ENCODE measurements at regions not wholly inside any gene's neighbourhood (a gene's known extent, or its start where the extent isn't known, plus 50 kb on each side); places are given as distances from the start of the nearest gene placed in this dataset.

DNA sequence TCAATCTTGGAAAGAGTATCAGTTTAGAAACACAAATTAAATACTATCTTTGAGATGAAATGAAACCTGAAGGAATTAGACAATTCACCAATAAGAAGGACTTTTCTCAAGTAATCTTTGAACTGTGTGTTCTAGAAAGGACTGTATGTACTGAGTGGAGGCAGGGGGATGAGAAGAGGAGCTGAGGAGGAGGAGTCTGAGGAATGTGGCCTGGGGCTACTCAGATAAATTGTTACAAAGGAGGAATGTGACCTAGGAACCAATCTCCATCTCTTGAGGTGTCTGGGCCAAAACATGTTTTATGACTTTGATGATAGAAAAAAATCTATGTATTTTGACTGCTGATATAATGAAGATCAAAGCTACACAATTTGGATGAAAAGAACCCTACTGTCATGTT is 124.3 kb upstream of the ANKRD55 start:
- DNase-seq (ENCODE audit: low spot score) (no peak), ATAC-seq (ENCODE audit: insufficient number of reproducible peaks, low FRiP score, low read depth) (no peak)
- H3K27me3 ChIP-seq (replicated peaks; ENCODE audit: insufficient read depth): no peaks in the 10 kb centered on the region
- H3K9me3 ChIP-seq: no peaks in the 10 kb centered on the region
- H3K36me3 ChIP-seq: no peaks in the 10 kb centered on the region
- TF ChIP-seq, protein P1, sequence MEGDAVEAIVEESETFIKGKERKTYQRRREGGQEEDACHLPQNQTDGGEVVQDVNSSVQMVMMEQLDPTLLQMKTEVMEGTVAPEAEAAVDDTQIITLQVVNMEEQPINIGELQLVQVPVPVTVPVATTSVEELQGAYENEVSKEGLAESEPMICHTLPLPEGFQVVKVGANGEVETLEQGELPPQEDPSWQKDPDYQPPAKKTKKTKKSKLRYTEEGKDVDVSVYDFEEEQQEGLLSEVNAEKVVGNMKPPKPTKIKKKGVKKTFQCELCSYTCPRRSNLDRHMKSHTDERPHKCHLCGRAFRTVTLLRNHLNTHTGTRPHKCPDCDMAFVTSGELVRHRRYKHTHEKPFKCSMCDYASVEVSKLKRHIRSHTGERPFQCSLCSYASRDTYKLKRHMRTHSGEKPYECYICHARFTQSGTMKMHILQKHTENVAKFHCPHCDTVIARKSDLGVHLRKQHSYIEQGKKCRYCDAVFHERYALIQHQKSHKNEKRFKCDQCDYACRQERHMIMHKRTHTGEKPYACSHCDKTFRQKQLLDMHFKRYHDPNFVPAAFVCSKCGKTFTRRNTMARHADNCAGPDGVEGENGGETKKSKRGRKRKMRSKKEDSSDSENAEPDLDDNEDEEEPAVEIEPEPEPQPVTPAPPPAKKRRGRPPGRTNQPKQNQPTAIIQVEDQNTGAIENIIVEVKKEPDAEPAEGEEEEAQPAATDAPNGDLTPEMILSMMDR (IDR thresholded peaks at IDR 0.05): no peak
- H3K4me1 ChIP-seq (ENCODE audit: control insufficient read depth in 1 of 2, low read depth in 2 of 2): peaks cover 4 to 44% of the 10 kb centered on the region in 2 donors
- no peak overlapping the region for H3K27ac ChIP-seq
- no peak overlapping the region for H3K4me3 ChIP-seq

DNA sequence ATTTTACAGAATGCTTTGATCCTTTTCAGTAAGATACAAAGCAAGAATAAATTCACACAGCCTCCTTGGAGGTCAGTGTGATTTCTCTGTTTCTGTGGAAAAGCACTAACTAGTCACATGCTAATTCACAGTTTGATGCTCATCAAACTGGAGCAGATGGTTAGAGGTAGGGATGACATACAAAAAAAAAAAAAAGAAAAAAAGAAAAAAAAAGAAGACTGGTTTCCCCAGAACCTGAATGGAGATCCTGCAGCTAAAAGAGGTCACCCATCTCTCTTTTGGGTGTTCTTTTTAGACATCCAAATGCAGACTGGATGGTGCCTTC is 123.7 kb upstream of the ANKRD55 start:
- TF ChIP-seq, protein P1 (IDR thresholded peaks at IDR 0.05): no peak
- no peak for ATAC-seq (ENCODE audit: insufficient number of reproducible peaks, low FRiP score, low read depth)
- H3K4me1 ChIP-seq (ENCODE audit: control insufficient read depth in 1 of 2, low read depth in 2 of 2): peaks cover 4 to 44% of the 10 kb centered on the region in 2 donors
- H3K27ac ChIP-seq: no peak overlapping the region
- no peak overlapping the region for H3K4me3 ChIP-seq
- H3K27me3 ChIP-seq (replicated peaks; ENCODE audit: insufficient read depth): no peaks in the 10 kb centered on the region
- H3K9me3 ChIP-seq: no peaks in the 10 kb centered on the region
- no peaks in the 10 kb centered on the region for H3K36me3 ChIP-seq
- no peak for DNase-seq (ENCODE audit: low spot score)

DNA sequence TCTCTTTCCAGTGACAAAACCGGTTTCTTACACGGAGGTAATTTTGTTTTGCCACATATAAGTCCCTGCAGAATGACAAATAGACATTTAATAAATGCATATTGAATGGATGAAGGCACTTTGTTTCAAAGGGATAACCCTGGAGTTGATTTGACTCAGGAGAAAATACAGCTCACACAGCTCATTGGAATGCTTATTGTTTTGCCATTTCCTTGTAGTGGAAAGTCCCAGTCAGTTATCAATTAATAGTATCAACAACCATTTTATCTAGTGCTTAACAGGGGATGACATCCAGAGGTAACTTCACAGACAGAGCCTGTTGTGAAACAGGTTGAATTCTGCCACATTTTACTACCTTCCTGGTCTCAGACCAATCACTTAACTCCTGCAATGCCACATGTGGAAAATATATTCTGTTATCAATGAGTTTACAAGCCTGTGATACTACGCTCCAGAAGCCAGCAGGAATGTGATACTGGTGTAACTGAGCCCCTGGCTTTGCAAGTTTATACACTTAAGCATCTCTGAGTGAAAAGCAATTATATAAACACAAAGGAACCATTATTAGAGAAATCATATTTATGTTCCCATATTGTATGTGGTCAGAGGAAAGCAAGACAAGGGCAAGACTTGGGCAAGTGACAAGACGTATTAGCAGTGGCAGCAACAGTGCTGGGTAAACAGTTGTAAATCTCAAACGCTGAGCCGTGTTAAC is 123.1 kb upstream of the ANKRD55 start:
- no peak for ATAC-seq (ENCODE audit: insufficient number of reproducible peaks, low FRiP score, low read depth)
- Histone ChIP-seq H3K4me1 (ENCODE audit: control insufficient read depth in 1 of 2, low read depth in 2 of 2) (peaks cover 4 to 44% of the 10 kb centered on the region in 2 donors), H3K27ac (no peak overlapping the region), H3K27me3 (replicated peaks; ENCODE audit: insufficient read depth) (no peaks in the 10 kb centered on the region), H3K9me3 (no peaks in the 10 kb centered on the region), H3K36me3 (no peaks in the 10 kb centered on the region), H3K4me3 (no peak overlapping the region)
- TF ChIP-seq, protein P1 (IDR thresholded peaks at IDR 0.05): no peak
- DNase-seq (ENCODE audit: low spot score): no peak

GRCh38 chr5:56354836-56355235 is 121.7 kb upstream of the ANKRD55 start:
- Histone ChIP-seq H3K4me3 (no peak overlapping the region), H3K4me1 (ENCODE audit: control insufficient read depth in 1 of 2, low read depth in 2 of 2) (peaks cover 11 to 52% of the 10 kb centered on the region in 2 donors), H3K27me3 (replicated peaks; ENCODE audit: insufficient read depth) (no peaks in the 10 kb centered on the region), H3K27ac (no peak overlapping the region), H3K9me3 (no peaks in the 10 kb centered on the region), H3K36me3 (no peaks in the 10 kb centered on the region)
- TF ChIP-seq, protein P1 (IDR thresholded peaks at IDR 0.05): no peak
- DNase-seq (ENCODE audit: low spot score) (no peak), ATAC-seq (ENCODE audit: insufficient number of reproducible peaks, low FRiP score, low read depth) (no peak)

GRCh38 chr5:56352808-56353590 is 119.9 kb upstream of the ANKRD55 start:
- ATAC-seq (ENCODE audit: insufficient number of reproducible peaks, low FRiP score, low read depth): no peak
- TF ChIP-seq, protein P1 (IDR thresholded peaks at IDR 0.05): no peak

More at GRCh38 chr5:56352808-56353590, 119.9 kb upstream of the ANKRD55 start:
- H3K9me3 ChIP-seq: no peaks in the 10 kb centered on the region
- H3K4me3 ChIP-seq: no peak overlapping the region
- no peak for DNase-seq (ENCODE audit: low spot score)
- no peak overlapping the region for H3K27ac ChIP-seq
- H3K27me3 ChIP-seq (replicated peaks; ENCODE audit: insufficient read depth): no peaks in the 10 kb centered on the region
- H3K4me1 ChIP-seq (ENCODE audit: control insufficient read depth in 1 of 2, low read depth in 2 of 2): peaks cover 11 to 34% of the 10 kb centered on the region in 2 donors
- H3K36me3 ChIP-seq: no peaks in the 10 kb centered on the region

All from thoracic aorta (tissue), 2 donors.